RWPE1 (cell line): ENCODE measurements at regions not wholly inside any gene's neighbourhood (a gene's known extent, or its start where the extent isn't known, plus 50 kb on each side); places are given as distances from the start of the nearest gene placed in this dataset.
"Not testable (repeated sequence)": the region's sequence is repeated elsewhere in the genome, so short reads cannot be mapped to it uniquely, and the experiment has no call there.

Source experiments
- CTCF ChIA-PET: fragments of 350-600 bp; sonication (Branson Sonifier 250); formaldehyde crosslinking; extraction: SDS; loops from one replicate; lab custom pipeline; 2021; lab: Yijun Ruan, JAX
- POLR2A ChIA-PET: fragments of 400-600 bp; formaldehyde crosslinking; extraction: SDS; loops from one replicate; lab custom pipeline; 2020; ENCODE audit warnings: antibody characterized with exemption; ENCODE audit not compliant: low non-redundant PET; lab: Yijun Ruan, JAX
- DNase-seq: peaks from one replicate; pipeline ENCODE4 v3.0.0; 2012; ENCODE audit warnings: low spot score
- H3K27ac ChIP-seq: fragments of 450-650 bp; 2 replicates; pipeline ENCODE4 v1.5.1; 2017
- CTCF ChIP-seq: fragments of 450-650 bp; conservative IDR thresholded peaks from 2 replicates; pipeline ENCODE4 v1.5.1; 2017; ENCODE audit warnings: low read depth, mild to moderate bottlenecking

- no peak overlapping the region for H3K27ac ChIP-seq
- no peak for TF ChIP-seq CTCF
- ChIA-PET POLR2A (no interaction called here), CTCF (no interaction called here)
- DNase-seq: no peak
Observed at GRCh38 chr5:98231089-98231488, 542.4 kb upstream of the RGMB start.

GRCh38 chr5:98237794-98238193, 535.7 kb upstream of the RGMB start:
- H3K27ac ChIP-seq, POLR2A ChIA-PET, DNase-seq, CTCF ChIA-PET: not testable (repeated sequence)

- no peak overlapping the region for H3K27ac ChIP-seq
- no peak for DNase-seq
- CTCF ChIA-PET: no interaction called here
- POLR2A ChIA-PET: no interaction called here
- TF ChIP-seq CTCF: no peak
Observed at GRCh38 chr5:98243972-98244371, 529.5 kb upstream of the RGMB start.

- peak; percentile 41 for DNase-seq
- ChIA-PET CTCF (interaction anchor here (0.5 kb wide), 1 partner anchor 294 kb away, joined by 3 read pairs; no protein-coding TSS in a partner anchor), POLR2A (interaction anchor here (0.5 kb wide), 1 partner anchor 64 kb away, joined by 3 read pairs; no protein-coding TSS in a partner anchor)
- no peak for TF ChIP-seq CTCF
- no peak overlapping the region for H3K27ac ChIP-seq
Observed at GRCh38 chr5:98248949-98249348, 524.5 kb upstream of the RGMB start.

GRCh38 chr5:98258939-98259338, 514.5 kb upstream of the RGMB start:
- no peak for TF ChIP-seq CTCF
- H3K27ac ChIP-seq: no peak overlapping the region
- POLR2A ChIA-PET: no interaction called here
- no peak for DNase-seq
- CTCF ChIA-PET: no interaction called here

- H3K27ac ChIP-seq: no peak overlapping the region
- no peak for DNase-seq
- TF ChIP-seq CTCF: no peak
- ChIA-PET POLR2A (no interaction called here), CTCF (no interaction called here)
Observed at GRCh38 chr5:98259595-98259994, 513.9 kb upstream of the RGMB start.

GRCh38 chr5:98263084-98263483, 510.4 kb upstream of the RGMB start:
- POLR2A ChIA-PET: no interaction called here
- TF ChIP-seq CTCF: no peak
- DNase-seq: no peak
- CTCF ChIA-PET: interaction anchor here (0.6 kb wide), 1 partner anchor 42 kb away, joined by 5 read pairs; no protein-coding TSS in a partner anchor
- no peak overlapping the region for H3K27ac ChIP-seq
